GM19452 (cell line): ENCODE measurements at regions not wholly inside any gene's neighbourhood (a gene's known extent, or its start where the extent isn't known, plus 50 kb on each side); places are given as distances from the start of the nearest gene placed in this dataset.
"Not testable (repeated sequence)": the region's sequence is repeated elsewhere in the genome, so short reads cannot be mapped to it uniquely, and the experiment has no call there.

Experiments used
- ATAC-seq: cut with Tn5 transposase; IDR thresholded peaks from one replicate; pipeline ENCODE4 v1.9.1; 2021; ENCODE audit not compliant: unreplicated experiment

GRCh38 chr4:71841336-71841735 is 57.5 kb upstream of the GC start:
- ATAC-seq, result no peak

GRCh38 chr4:71847300-71847699 is 63.4 kb upstream of the GC start:
- ATAC-seq, result no peak

DNA sequence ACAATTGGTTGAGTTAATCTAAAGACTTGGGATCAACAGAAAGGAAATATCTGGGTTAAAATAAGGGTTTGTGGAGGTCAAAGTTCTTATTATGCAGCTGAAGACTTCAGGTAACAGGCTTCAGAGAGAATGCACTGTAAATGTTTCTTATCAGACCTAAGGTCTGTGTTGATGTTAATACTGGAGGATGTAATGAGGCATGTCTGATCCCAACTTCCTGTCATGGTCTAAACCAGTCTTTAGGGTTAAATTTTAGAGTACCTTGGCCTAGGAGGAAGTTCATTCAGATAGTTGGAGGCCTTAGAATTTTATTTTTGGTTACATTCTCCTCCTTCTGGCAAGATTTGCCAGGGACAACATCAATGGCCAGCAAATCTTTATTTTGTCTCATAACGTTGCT is 72.1 kb upstream of the GC start:
- no peak for ATAC-seq

DNA sequence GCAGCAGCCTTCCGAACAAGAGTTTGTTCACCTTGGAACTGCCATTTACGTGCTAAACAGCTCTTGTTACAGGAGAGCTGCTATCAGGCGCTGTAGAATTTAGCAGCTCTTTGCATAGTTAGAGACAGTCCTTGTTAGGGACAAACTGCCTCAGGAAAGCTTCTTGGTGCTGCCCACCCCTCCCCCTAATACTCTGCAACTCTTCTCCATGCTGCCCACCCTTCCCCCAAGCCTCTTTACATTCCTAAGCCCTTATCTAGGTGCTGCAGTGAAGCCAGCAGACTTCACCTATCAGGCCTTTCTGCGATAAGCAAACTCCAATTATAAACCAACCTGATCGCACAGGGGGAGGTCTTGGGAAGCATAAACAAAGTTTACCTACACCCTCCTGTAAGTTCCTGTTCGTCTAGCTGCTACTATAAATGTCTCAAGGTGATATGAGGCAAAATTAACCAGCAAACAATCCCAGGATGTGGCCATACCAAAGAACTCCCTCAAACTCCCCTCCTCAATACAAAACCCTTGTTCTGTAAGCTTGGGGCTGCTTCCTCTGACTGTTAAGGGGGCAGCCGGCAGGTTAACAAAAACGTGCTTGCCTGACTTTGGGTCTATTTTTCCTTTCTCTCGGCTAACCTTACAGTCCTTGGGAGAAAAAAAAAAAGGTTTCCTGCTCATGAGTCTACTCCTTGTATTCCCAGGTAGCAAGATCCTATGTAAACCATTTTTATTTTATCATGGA is 74.0 kb upstream of the GC start:
- ATAC-seq, result no peak

GRCh38 chr4:71860643-71861042 is 76.8 kb upstream of the GC start:
- no peak for ATAC-seq

- ATAC-seq, result no peak
Measured at GRCh38 chr4:71862315-71862714, 78.4 kb upstream of the GC start.

GRCh38 chr4:71863457-71863856 is 79.6 kb upstream of the GC start:
- no peak for ATAC-seq

GRCh38 chr4:71864380-71864779 is 80.5 kb upstream of the GC start:
- no peak for ATAC-seq

- peak; percentile 53 for ATAC-seq
Measured at GRCh38 chr4:71866212-71866885, 82.5 kb upstream of the GC start.

DNA sequence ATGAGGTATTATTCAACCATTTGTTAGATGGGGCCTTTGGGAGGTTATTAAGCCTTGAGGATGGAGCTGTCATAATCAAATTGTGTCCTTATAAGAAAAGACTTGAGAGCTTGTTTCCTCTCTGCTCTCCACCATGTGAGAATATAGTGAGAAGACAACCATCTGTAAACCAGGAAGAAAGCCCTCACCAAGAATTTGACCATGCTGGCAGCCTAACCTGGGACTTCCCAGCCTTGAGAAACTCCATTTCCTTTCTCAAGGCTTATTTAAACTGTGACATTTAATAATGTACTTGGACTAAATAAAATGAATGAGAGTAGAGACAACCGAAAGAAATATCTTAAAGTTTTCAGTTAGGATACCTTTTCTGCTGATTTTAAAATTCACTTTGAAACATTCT is 83.7 kb upstream of the GC start:
- ATAC-seq, result no peak

DNA sequence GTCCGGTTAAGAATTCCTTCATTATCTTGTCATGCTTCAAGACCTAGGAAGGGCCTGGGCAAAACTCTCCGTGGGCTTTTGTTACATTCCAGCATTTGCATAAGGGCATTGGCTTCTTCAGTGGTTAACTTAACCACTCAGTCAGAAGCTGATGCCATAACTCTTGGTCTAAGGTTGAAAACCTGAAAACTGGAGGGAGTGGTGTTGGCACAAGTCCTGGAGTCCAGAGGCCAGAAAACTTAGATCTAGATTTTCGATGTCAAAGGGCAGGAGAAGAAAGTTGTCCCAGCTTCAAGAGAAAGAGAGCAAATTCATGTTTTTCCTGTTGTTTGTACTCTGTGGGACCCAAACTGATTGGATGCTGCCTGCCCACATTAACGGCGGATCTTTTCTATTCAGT is 86.6 kb upstream of the GC start:
- no peak for ATAC-seq

- no peak for ATAC-seq
Measured at GRCh38 chr4:71872221-71872620, 88.3 kb upstream of the GC start.

GRCh38 chr4:71872767-71873415 is 89.0 kb upstream of the GC start:
- no peak for ATAC-seq

- no peak for ATAC-seq
Measured at GRCh38 chr4:71878376-71878775, 94.5 kb upstream of the GC start.

DNA sequence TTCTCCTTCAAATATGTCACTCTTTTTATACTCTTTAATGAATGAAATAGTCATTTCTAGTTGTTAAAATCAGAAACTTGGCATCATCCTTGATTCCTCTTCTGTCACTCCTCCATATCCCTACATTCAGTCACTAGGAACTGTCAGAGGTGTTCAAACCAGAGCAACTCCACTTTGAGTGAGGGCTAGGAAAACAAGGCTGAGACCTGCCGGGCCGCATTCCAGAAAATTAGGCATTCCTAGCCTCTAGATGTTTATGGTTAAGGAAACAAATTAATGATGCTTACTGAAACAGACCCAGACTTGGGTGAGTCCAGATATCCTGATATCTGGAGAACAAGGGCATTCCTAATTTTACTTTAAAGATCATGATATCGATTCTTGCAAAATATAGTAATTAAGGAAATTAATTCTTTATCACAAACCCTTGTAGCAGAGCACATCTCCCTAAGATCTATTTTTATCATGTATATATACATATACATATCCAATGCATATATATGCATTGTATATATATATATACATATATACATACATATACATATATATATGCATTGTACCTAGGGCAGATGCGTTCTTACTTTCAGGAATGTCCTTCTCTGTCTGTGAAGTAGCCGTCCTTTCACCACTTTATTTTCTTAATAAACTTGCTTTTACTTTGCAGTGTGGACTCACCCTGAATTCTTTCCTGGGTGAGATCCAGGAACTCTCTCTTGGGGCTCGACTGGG is 98.4 kb upstream of the GC start:
- no peak for ATAC-seq

- not testable (repeated sequence) for ATAC-seq
Measured at GRCh38 chr4:71900366-71900765, 116.5 kb upstream of the GC start.

DNA sequence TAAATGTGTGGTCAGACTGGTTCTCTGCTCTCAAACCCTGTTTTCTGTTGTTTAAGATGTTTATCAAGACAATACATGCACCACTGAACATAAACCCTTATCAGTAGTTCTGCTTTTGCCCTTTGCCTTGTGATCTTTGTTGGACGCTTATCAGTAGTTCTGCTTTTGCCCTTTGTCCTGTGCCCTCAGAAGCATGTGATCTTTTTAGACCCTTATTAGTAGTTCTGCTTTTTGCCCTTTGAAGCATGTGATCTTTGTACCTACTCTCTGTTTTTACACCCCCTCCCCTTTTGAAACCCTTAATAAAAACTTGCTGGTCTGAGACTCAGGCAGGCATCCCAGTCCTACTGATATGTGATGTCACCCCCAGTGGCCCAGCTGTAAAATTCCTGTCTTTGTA is 121.7 kb upstream of the GC start:
- not testable (repeated sequence) for ATAC-seq

GRCh38 chr4:71906096-71906495 is 122.2 kb upstream of the GC start:
- no peak for ATAC-seq

DNA sequence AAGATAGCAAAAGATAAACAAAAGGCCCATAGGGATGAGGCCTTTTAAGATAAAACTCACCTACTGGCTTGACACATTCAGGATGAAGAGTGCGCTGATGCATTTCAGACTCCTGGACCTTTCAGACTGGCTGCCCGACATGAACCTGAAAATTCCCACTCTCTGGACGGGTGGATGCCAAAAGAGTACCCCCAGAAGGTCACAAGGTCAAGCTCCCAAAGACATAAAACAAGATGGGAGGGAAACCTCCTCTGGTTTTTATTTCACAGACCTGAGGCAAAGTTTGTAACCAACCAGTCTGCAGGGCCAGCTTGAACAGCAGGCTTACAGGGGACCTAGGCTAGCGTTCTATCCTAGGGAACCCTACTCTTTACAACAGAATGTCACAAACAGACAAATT is 123.2 kb upstream of the GC start:
- ATAC-seq, result no peak

GRCh38 chr4:71907782-71908181 is 123.9 kb upstream of the GC start:
- no peak for ATAC-seq

DNA sequence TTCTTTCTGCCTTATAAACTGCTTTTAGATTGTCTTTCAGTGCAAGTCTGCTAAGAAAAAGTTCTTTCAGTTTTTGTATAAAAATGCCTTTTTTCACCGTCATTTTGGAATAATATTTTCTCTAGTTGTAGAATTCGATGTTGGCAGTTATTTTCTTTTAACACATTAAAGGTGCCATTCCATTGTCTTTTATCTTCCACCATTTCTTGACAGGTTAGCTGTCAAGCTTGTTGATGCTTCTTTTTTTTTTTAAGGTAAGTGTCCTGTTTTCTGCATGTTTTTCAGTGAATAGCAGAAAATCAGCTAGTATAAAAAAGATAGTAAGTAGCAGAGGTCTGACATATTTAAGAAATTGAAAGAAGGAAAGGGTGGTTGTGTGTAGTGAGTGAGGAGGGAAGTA is 118.5 kb upstream of the NPFFR2 start:
- ATAC-seq, result no peak

DNA sequence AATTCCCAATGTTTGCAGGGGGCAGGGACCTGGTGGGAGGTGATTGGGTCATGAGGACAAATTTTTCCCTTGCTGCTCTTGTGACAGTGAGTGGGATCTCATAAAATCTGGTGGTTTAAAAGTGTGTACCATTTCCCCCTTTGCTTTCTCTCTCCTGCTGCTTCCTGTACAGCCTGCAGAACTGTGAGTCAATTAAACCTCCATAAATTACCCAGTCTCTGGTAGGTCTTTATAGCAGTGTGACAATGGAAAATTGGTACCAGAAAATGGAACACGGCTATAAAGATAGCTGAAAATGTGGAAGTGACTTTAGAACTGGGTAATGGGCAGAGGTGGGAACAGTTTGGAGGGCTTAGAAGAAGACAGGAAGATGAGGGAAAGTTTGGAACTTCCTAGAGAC is 108.7 kb upstream of the NPFFR2 start:
- ATAC-seq, result no peak
